Neuronal stem cell (in vitro differentiated cells): ENCODE measurements at regions not wholly inside any gene's neighbourhood (a gene's known extent, or its start where the extent isn't known, plus 50 kb on each side); places are given as distances from the start of the nearest gene placed in this dataset.
"Not testable (repeated sequence)": the region's sequence is repeated elsewhere in the genome, so short reads cannot be mapped to it uniquely, and the experiment has no call there.

ENCODE experiments used
- DNase-seq: peaks from one replicate; pipeline ENCODE4 v3.0.0-alpha.2; 2013; ENCODE audit warnings: low spot score
- H2AFZ ChIP-seq: one replicate; pipeline ENCODE4 v1.6.1; 2013; ENCODE audit warnings: mild to moderate bottlenecking, low read length, inconsistent platforms
- H2AK5ac ChIP-seq: 2 replicates; pipeline ENCODE4 v1.6.1; 2013; ENCODE audit warnings: low read depth, mild to moderate bottlenecking, inconsistent platforms, low read length, moderate library complexity, mixed read lengths
- H2BK120ac ChIP-seq: 2 replicates; pipeline ENCODE4 v1.6.1; 2013; ENCODE audit warnings: low read depth, mild to moderate bottlenecking, inconsistent platforms, low read length, moderate library complexity, mixed read lengths
- H2BK12ac ChIP-seq: one replicate; pipeline ENCODE4 v1.6.1; 2013; ENCODE audit warnings: low read length, inconsistent platforms
- H2BK15ac ChIP-seq: 2 replicates; pipeline ENCODE4 v1.6.1; 2013; ENCODE audit warnings: mild to moderate bottlenecking, low read length, inconsistent platforms, mixed read lengths
- H2BK5ac ChIP-seq: one replicate; pipeline ENCODE4 v1.6.1; 2013; ENCODE audit warnings: inconsistent platforms, mild to moderate bottlenecking, low read length, moderate library complexity
- H3K14ac ChIP-seq: one replicate; pipeline ENCODE4 v1.6.1; 2013; ENCODE audit warnings: low read length, inconsistent platforms
- H3K18ac ChIP-seq: 2 replicates; pipeline ENCODE4 v1.6.1; 2013; ENCODE audit warnings: low read length, inconsistent platforms
- H3K23ac ChIP-seq: 2 replicates; pipeline ENCODE4 v1.6.1; 2013; ENCODE audit warnings: low read depth, mild to moderate bottlenecking, mixed read lengths, low read length, inconsistent platforms; ENCODE audit not compliant: poor library complexity
- H3K27ac ChIP-seq: replicated peaks from 3 replicates; pipeline ENCODE4 v1.5.1; 2013; ENCODE audit warnings: low read length, inconsistent platforms
- H3K27me3 ChIP-seq, 3 experiments: 2 replicates each; pipeline ENCODE4 v1.6.1; 2013; ENCODE audit warnings: low read length in 3 of 3, mild to moderate bottlenecking in 2 of 3, inconsistent platforms in 1 of 3, low read depth in 1 of 3, mixed read lengths in 1 of 3, moderate library complexity in 1 of 3; ENCODE audit not compliant: control insufficient read depth in 3 of 3, insufficient read depth in 3 of 3
- H3K36me3 ChIP-seq, 2 donors: replicated peaks in 1 of 2; 2 replicates each; pipeline ENCODE4 v1.6.1; 2013; ENCODE audit warnings: low read length in 2 of 2; ENCODE audit not compliant: control insufficient read depth in 2 of 2, insufficient read depth in 2 of 2
- H3K4ac ChIP-seq: 2 replicates; pipeline ENCODE4 v1.6.1; 2013; ENCODE audit warnings: inconsistent platforms, mild to moderate bottlenecking, low read length, moderate library complexity
- H3K4me1 ChIP-seq, 2 donors: 1 replicate in 1 of 2; 2 replicates in 1 of 2; pipeline ENCODE4 v1.6.1; 2013; ENCODE audit warnings: low read length in 2 of 2, low read depth in 1 of 2; ENCODE audit not compliant: control insufficient read depth in 2 of 2, insufficient read depth in 1 of 2
- H3K4me2 ChIP-seq: one replicate; pipeline ENCODE4 v1.6.1; 2013; ENCODE audit warnings: mild to moderate bottlenecking, low read length, inconsistent platforms; ENCODE audit not compliant: insufficient read depth, poor library complexity, severe bottlenecking
- H3K4me3 ChIP-seq, 2 donors: 2 replicates each; pipeline ENCODE4 v1.5.1; 2013; ENCODE audit warnings: low read length in 2 of 2, mild to moderate bottlenecking in 2 of 2, inconsistent platforms in 1 of 2, moderate library complexity in 1 of 2
- H3K79me1 ChIP-seq: one replicate; pipeline ENCODE4 v1.6.1; 2013; ENCODE audit warnings: low read depth, mild to moderate bottlenecking, inconsistent platforms, low read length, moderate library complexity
- H3K9ac ChIP-seq: one replicate; pipeline ENCODE4 v1.6.1; 2013; ENCODE audit warnings: mild to moderate bottlenecking, low read depth, low read length, inconsistent platforms; ENCODE audit not compliant: poor library complexity
- H3K9me3 ChIP-seq, 2 donors: replicated peaks in 1 of 2; 2 replicates each; pipeline versions ENCODE3 to v1.6.1; 2013; ENCODE audit warnings: low read length in 2 of 2, mild to moderate bottlenecking in 2 of 2, inconsistent platforms in 1 of 2, low read depth in 1 of 2, mixed read lengths in 1 of 2, moderate library complexity in 1 of 2; ENCODE audit not compliant: control insufficient read depth in 2 of 2, insufficient read depth in 1 of 2
- H4K8ac ChIP-seq: one replicate; pipeline ENCODE4 v1.6.1; 2013; ENCODE audit warnings: low read depth, mild to moderate bottlenecking, inconsistent platforms, low read length, moderate library complexity
- H4K91ac ChIP-seq: one replicate; pipeline ENCODE4 v1.6.1; 2013; ENCODE audit warnings: low read length, low read depth, mild to moderate bottlenecking, inconsistent platforms; ENCODE audit not compliant: poor library complexity
- WGBS, 2 donors: extraction: QIAGEN DNeasy Blood & Tissue Kit; methylation state at CpG; one replicate each; pipeline ENCODE4 v1.1.7; 2013; ENCODE audit warnings: missing lambda C conversion rate in 2 of 2, mixed read lengths in 1 of 2; ENCODE audit not compliant: insufficient read length in 2 of 2, insufficient replicate concordance in 1 of 2; ENCODE audit errors: extremely low coverage in 2 of 2; 5-methylcytosine and 5-hydroxymethylcytosine counted together

DNA sequence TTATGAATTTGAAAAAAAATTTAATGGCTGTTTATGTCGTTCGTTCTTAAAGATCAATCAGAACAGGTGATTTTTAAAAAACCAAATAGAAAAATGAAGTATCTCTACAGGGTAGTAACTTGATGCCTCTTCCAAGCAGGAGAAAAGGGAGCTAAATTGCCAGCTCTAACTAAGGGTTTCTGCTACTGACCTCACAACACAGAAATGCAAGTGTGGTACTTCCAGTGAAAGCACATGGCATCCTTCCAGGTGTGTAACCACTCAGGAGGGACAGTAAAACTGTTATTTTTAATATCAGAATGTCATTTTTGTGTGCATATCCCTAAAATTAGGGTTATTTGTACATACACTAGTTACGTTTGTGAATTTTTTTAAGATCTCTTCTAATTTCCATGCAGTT, 116.8 kb upstream of the ZCCHC13 start:
- no peak overlapping the region for H3K14ac ChIP-seq
- H3K4me3 ChIP-seq: no peak overlapping the region
- H3K4me1 ChIP-seq: no peaks in the 10 kb centered on the region
- no peak overlapping the region for H3K27ac ChIP-seq
- H3K9me3 ChIP-seq: no peaks in the 10 kb centered on the region
- H4K8ac ChIP-seq: no peak overlapping the region
- H3K79me1 ChIP-seq: no peaks in the 10 kb centered on the region
- no peaks in the 10 kb centered on the region for H3K36me3 ChIP-seq
- H2AFZ ChIP-seq: no peak overlapping the region
- no CpG with 5 or more reads among the region's 3 CpGs for WGBS, 2 donors
- no peak for DNase-seq
- no peak overlapping the region for H3K18ac ChIP-seq
- H3K23ac ChIP-seq: no peak overlapping the region
- no peak overlapping the region for H3K4ac ChIP-seq
- H2BK12ac ChIP-seq: no peak overlapping the region
- H3K9ac ChIP-seq: no peak overlapping the region
- no peak overlapping the region for H2BK5ac ChIP-seq
- no peak overlapping the region for H2BK120ac ChIP-seq
- H3K27me3 ChIP-seq: no peaks in the 10 kb centered on the region
- no peak overlapping the region for H4K91ac ChIP-seq
- no peak overlapping the region for H3K4me2 ChIP-seq
- no peak overlapping the region for H2BK15ac ChIP-seq
- no peak overlapping the region for H2AK5ac ChIP-seq

DNA sequence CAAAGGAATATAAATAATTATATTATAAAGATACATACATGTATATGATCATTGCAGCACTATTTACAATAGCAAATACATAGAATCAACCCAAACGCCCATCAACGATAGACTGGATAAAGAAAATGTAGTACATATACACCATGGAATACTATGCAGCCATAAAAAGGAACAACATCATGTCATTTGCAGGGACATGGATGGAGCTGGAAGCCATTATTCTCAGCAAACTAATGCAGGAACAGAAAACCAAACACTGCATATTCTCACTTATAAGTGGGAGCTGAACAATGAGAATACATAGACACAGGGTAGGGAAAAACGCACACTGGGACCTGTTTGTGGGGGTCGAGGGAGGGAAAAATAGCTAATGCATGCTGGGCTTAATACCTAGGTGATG, 120.9 kb upstream of the ZCCHC13 start:
- WGBS, 2 donors: no CpG with 5 or more reads among the region's 4 CpGs
- not testable (repeated sequence) for H3K18ac ChIP-seq

DNA sequence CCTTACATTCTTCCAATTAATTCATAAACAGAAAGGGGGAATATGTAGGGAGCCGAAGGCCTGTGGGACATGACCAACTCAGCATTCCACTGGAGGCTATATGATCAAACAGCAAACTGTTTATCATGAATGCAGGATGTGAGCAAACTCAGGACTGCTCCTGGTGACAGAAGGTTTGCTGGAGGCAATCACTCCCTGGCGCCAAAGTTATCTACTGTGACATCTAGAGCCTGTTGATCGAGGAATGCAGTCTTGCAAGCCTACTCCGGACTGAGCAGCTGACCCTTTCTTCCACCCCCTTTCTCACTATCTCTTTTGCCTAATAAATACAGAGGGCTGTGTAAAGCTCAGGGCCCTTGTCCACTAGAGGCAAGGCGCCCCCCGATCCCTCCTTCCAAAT, 122.0 kb upstream of the ZCCHC13 start:
- H3K4me1 ChIP-seq, H2BK5ac ChIP-seq, H3K9ac ChIP-seq, H2BK120ac ChIP-seq, H2AK5ac ChIP-seq, H2AFZ ChIP-seq, DNase-seq, H3K4me2 ChIP-seq, H3K36me3 ChIP-seq, H3K4ac ChIP-seq, H3K14ac ChIP-seq, H3K27ac ChIP-seq, H3K9me3 ChIP-seq, H3K23ac ChIP-seq, H3K18ac ChIP-seq, H2BK12ac ChIP-seq, H4K91ac ChIP-seq, H2BK15ac ChIP-seq, H3K4me3 ChIP-seq, H3K79me1 ChIP-seq, H4K8ac ChIP-seq: not testable (repeated sequence)
- peaks cover 0 to 12% (median 0%) of the 10 kb centered on the region in 3 experiments for H3K27me3 ChIP-seq
- WGBS, 2 donors: no CpG with 5 or more reads among the region's 6 CpGs

More for the DNA sequence above, 120.9 kb upstream of the ZCCHC13 start:
- not testable (repeated sequence) for H2BK12ac ChIP-seq, H2BK15ac ChIP-seq, H3K4me1 ChIP-seq, H2BK120ac ChIP-seq, H3K9me3 ChIP-seq, H3K4me2 ChIP-seq, H2BK5ac ChIP-seq, H2AK5ac ChIP-seq, H4K8ac ChIP-seq, H4K91ac ChIP-seq, H2AFZ ChIP-seq, H3K36me3 ChIP-seq, H3K4ac ChIP-seq, H3K14ac ChIP-seq, H3K23ac ChIP-seq, H3K4me3 ChIP-seq, H3K27ac ChIP-seq, H3K9ac ChIP-seq, DNase-seq, H3K79me1 ChIP-seq
- peaks cover 0 to 12% (median 0%) of the 10 kb centered on the region in 3 experiments for H3K27me3 ChIP-seq

DNA sequence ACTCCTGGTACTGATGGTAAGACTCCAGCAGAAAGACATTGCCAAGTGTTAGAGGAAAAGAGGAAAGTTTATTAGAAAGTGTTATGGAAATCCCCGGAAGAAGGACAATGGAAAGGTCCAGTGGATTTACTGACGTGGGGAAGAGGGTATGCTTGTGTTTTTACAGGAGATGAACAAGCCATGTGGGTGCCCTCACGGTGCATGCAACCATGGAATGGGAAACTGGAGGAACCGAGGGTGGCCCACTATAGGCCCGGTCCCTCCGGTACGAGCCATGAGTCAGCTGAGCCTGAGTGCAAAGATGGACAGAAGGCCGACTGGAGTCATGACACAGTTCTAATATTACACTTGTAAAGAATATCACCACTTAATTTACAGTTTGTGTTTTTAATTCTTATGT, 123.3 kb upstream of the ZCCHC13 start:
- H3K14ac ChIP-seq: no peak overlapping the region
- no peak overlapping the region for H3K4ac ChIP-seq
- H2BK15ac ChIP-seq: no peak overlapping the region
- H3K27ac ChIP-seq: no peak overlapping the region
- no peak overlapping the region for H3K9ac ChIP-seq
- no peak overlapping the region for H3K4me2 ChIP-seq
- no peak for DNase-seq
- H2BK120ac ChIP-seq: no peak overlapping the region
- no peaks in the 10 kb centered on the region for H3K9me3 ChIP-seq
- no peak overlapping the region for H3K18ac ChIP-seq
- no peaks in the 10 kb centered on the region for H3K4me1 ChIP-seq
- H4K91ac ChIP-seq: no peak overlapping the region
- no CpG with 5 or more reads among the region's 8 CpGs for WGBS, 2 donors
- H3K23ac ChIP-seq: no peak overlapping the region
- H3K27me3 ChIP-seq: peaks cover 0 to 12% (median 0%) of the 10 kb centered on the region in 3 experiments
- H3K79me1 ChIP-seq: no peaks in the 10 kb centered on the region
- H2AK5ac ChIP-seq: no peak overlapping the region
- H3K4me3 ChIP-seq: no peak overlapping the region
- H2BK12ac ChIP-seq: no peak overlapping the region
- H2BK5ac ChIP-seq: no peak overlapping the region
- H4K8ac ChIP-seq: no peak overlapping the region
- H3K36me3 ChIP-seq: no peaks in the 10 kb centered on the region
- no peak overlapping the region for H2AFZ ChIP-seq
